ENCODE measurements at regions not wholly inside any gene's neighbourhood (a gene's known extent, or its start where the extent isn't known, plus 50 kb on each side); places are given as distances from the start of the nearest gene placed in this dataset.

GRCh38 chr9:78725503-78725902 lies 428.6 kb downstream of the PSAT1 start:
- Mint-ChIP-seq H3K36me3 (no peaks in the 10 kb centered on the region), H3K27ac (no peak overlapping the region), H3K9me3 (peaks cover 12 to 20% of the 10 kb centered on the region in 2 donors)
- DNase-seq (ENCODE audit: low spot score in 2 of 2) (no peak), ATAC-seq (no peak)

DNA sequence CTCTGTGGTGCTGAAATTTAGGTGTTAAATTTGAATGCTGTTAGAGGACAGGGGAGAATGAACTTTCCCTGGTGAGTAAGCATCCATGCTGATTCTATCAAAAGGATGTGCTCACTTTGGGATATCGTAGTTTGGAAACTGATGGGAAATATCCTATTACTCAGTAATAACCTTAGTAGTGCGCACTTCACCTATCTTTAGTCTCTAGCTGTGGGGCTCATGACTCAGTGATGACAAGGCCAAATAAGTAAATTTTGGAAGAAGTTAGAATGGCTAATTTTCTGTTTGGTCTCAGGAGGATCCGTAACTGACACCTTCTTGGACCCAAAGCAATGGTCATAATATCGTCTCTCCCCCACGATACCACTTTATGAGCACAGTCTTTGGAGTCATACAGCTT lies 448.4 kb downstream of the PSAT1 start:
- ATAC-seq: no peak
- no peak overlapping the region for H3K27ac Mint-ChIP-seq
- H3K36me3 Mint-ChIP-seq: no peaks in the 10 kb centered on the region
- peaks cover 0 to 4% of the 10 kb centered on the region in 2 donors for H3K9me3 Mint-ChIP-seq
- DNase-seq (ENCODE audit: low spot score in 2 of 2): no peak

DNA sequence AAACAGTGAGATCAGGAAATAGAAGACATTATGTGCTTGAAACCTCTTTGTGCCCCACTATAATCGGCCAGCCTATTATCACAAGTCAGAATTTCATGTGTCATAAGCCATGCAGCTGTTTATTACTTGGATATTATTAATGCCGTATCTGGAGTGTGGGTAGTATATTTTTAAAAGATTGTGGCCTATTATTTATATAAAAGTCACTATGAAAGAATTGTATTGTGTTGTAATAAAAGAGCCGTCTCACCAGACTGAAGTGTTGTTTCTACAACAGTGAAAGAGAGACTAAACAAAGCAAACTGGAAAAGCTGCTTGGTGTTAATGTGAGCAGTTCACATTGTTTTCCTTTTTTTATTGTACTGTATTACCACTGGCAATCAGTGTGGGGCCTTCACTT lies 449.1 kb downstream of the PSAT1 start:
- DNase-seq (ENCODE audit: low spot score in 2 of 2) (no peak), ATAC-seq (no peak)
- no peak overlapping the region for H3K27ac Mint-ChIP-seq
- peaks cover 0 to 4% of the 10 kb centered on the region in 2 donors for H3K9me3 Mint-ChIP-seq
- no peaks in the 10 kb centered on the region for H3K36me3 Mint-ChIP-seq

DNA sequence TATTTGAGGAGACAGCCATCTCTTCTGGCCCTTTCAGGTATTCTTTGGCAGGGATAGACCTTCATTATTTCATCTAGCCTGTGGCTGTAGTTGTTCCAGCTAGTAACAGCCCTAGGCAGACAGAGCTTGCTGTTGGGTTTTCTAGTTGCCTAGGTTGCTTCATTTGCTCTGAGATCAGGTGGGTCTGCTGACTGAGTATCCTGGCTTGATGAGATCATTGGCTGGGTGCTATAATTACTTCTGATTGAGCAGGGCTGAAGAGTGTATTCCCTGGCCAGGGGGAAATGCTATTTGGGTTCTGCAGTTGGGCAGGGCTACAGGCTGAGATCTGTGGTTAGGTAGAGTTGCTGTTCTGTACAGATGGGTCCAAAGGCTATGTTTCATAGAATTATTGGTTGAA lies 456.1 kb downstream of the PSAT1 start:
- Mint-ChIP-seq H3K36me3 (no peaks in the 10 kb centered on the region), H3K27ac (no peak overlapping the region), H3K9me3 (peaks cover 0 to 4% of the 10 kb centered on the region in 2 donors)
- ATAC-seq (no peak), DNase-seq (ENCODE audit: low spot score in 2 of 2) (no peak)

DNA sequence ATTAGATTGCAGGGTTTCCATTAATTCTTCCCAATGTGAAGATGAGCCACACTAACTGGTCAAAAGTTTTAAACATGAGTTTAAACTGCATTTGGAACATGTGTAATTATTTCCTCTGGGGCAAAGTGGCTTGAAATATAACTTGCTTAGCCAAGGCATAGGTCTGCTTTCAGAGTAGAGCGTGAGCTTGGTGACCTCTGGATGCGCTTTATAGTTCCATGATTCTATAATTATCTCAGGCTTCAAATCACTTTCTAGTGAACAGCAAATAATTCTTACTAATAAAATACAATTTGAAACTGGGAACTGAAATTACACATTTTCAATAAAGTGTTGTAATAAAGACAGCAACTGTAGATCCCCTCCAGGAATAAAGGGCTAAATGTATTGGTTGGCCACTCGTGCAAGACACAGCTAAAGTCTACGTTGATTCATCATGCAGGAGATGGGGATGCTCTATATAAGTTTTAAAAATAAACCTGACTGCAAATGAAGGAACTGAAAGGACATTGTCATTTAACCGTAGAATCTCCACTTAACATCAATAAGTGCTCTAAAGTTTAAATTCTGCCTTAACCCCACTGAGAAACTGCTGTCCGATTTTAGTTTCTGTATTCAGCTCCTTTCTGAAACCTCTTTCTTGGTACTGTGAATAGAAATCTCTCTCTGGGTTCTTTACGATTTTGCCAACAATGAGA lies 460.0 kb downstream of the PSAT1 start:
- H3K9me3 Mint-ChIP-seq: no peaks in the 10 kb centered on the region
- no peak for ATAC-seq
- no peak overlapping the region for H3K27ac Mint-ChIP-seq
- DNase-seq (ENCODE audit: low spot score in 2 of 2): no peak
- no peaks in the 10 kb centered on the region for H3K36me3 Mint-ChIP-seq

DNA sequence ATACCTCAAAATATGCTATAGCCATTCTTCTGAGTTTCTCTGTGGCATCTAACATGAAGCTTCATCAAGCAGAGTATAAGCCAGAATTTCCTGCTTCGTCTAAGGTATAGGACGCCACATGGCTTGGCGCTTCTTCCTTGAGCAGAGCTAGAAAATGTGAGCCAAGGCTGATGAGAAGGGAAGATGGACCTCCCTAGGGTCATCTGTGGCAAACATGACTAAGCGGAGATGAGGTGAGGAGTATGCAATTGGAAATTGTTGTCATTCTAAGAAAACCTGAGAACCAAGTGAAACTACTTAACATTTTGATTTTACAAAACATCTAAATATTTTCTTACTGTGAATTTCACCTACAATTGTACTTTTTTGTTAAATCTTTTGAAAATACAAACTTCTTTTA lies 466.5 kb downstream of the PSAT1 start:
- Mint-ChIP-seq H3K9me3 (peaks cover 0 to 6% of the 10 kb centered on the region in 2 donors), H3K36me3 (no peaks in the 10 kb centered on the region), H3K27ac (no peak overlapping the region)
- ATAC-seq (no peak), DNase-seq (ENCODE audit: low spot score in 2 of 2) (no peak)

GRCh38 chr9:78765861-78766260 lies 468.9 kb downstream of the PSAT1 start:
- Mint-ChIP-seq H3K27ac (no peak overlapping the region), H3K9me3 (peaks cover 0 to 6% of the 10 kb centered on the region in 2 donors), H3K36me3 (no peaks in the 10 kb centered on the region)
- ATAC-seq (no peak), DNase-seq (ENCODE audit: low spot score in 2 of 2) (no peak)

GRCh38 chr9:78767490-78767889 lies 470.6 kb downstream of the PSAT1 start:
- DNase-seq (ENCODE audit: low spot score in 2 of 2) (no peak), ATAC-seq (no peak)
- H3K27ac Mint-ChIP-seq: no peak overlapping the region
- peaks cover 0 to 6% of the 10 kb centered on the region in 2 donors for H3K9me3 Mint-ChIP-seq
- no peaks in the 10 kb centered on the region for H3K36me3 Mint-ChIP-seq

DNA sequence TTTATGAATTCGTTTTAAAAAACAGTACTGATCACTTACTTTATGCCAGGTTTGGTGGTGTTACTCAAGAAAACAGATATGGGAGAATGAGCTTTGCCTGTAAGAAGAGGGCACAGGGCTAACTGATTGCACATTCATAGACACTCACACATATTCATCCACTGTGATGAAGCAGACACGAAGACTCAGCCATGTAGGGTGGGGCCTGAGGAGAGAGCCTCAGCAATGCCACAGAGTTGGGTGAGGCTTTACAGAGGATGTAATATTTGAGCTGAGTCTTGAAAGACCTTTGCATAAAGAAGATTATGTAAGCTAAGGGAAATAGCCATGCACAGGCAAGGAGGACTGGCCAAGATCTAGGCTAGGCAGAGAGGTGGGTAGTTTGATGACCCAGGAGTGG lies 472.8 kb downstream of the PSAT1 start:
- H3K36me3 Mint-ChIP-seq: no peaks in the 10 kb centered on the region
- peaks cover 0 to 6% of the 10 kb centered on the region in 2 donors for H3K9me3 Mint-ChIP-seq
- no peak overlapping the region for H3K27ac Mint-ChIP-seq
- no peak for ATAC-seq
- no peak for DNase-seq (ENCODE audit: low spot score in 2 of 2)

GRCh38 chr9:78775211-78775610 lies 478.3 kb downstream of the PSAT1 start:
- no peaks in the 10 kb centered on the region for H3K36me3 Mint-ChIP-seq
- DNase-seq (ENCODE audit: low spot score in 2 of 2) (no peak), ATAC-seq (no peak)
- H3K27ac Mint-ChIP-seq: no peak overlapping the region
- H3K9me3 Mint-ChIP-seq: peaks cover 0 to 5% of the 10 kb centered on the region in 2 donors

- ATAC-seq (no peak), DNase-seq (ENCODE audit: low spot score in 2 of 2) (no peak)
- Mint-ChIP-seq H3K36me3 (no peaks in the 10 kb centered on the region), H3K9me3 (peaks cover 0 to 5% of the 10 kb centered on the region in 2 donors), H3K27ac (no peak overlapping the region)
These were observed 478.9 kb downstream of the PSAT1 start for GRCh38 chr9:78775696-78776295.

DNA sequence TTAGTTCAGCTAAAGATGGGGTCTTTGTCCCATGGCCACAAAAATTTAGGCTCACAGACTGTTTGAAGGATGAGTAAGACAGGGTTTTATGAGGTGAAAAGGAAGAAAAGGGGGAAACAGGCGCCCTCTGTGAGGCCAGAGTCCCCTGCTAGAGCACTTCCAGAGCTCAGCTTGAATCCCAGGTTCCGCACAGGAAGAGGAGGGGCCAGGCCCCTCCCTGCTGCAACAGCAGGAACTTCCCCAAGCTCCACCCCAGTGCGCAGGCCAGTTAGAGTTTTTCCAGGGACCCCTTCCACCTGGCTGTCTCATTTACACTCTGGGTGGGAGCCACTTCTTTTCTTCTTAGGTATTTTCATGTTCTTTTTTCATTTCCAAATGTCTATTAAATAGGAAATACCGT lies 480.8 kb downstream of the PSAT1 start:
- Mint-ChIP-seq H3K27ac (no peak overlapping the region), H3K9me3 (peaks cover 0 to 5% of the 10 kb centered on the region in 2 donors), H3K36me3 (no peaks in the 10 kb centered on the region)
- ATAC-seq: no peak
- DNase-seq (ENCODE audit: low spot score in 2 of 2): no peak

GRCh38 chr9:78778318-78778717 lies 481.4 kb downstream of the PSAT1 start:
- peaks cover 0 to 5% of the 10 kb centered on the region in 2 donors for H3K9me3 Mint-ChIP-seq
- no peak for DNase-seq (ENCODE audit: low spot score in 2 of 2)
- H3K27ac Mint-ChIP-seq: no peak overlapping the region
- H3K36me3 Mint-ChIP-seq: no peaks in the 10 kb centered on the region
- no peak for ATAC-seq

DNA sequence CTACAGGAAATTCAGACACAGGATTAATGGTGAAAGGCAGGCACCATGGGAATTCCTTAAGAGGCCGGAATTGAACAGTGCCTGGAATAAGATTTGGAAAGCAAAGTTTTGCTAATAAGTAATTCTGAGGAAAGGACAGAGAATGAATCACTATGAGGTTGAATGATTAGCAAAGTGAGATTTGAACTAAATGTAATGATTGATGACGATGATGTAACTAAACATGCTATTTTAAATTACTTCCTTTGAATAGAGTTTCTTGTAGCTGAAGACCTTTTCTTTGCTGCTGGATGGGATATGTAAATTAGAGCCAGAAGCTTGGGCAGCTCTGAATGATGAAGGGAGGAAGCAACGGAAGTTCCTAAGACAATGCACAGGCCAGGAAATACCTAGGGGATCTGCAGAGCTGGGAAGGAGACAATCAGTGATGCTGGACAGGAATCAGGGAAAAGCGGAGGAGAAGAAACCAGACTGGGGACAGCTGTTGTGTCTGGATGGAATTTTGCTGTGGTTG lies 482.0 kb downstream of the PSAT1 start:
- DNase-seq (ENCODE audit: low spot score in 2 of 2) (no peak), ATAC-seq (no peak)
- H3K27ac Mint-ChIP-seq: no peak overlapping the region
- H3K9me3 Mint-ChIP-seq: peaks cover 0 to 5% of the 10 kb centered on the region in 2 donors
- no peaks in the 10 kb centered on the region for H3K36me3 Mint-ChIP-seq

- DNase-seq (ENCODE audit: low spot score in 2 of 2) (no peak), ATAC-seq (no peak)
- H3K9me3 Mint-ChIP-seq: peaks cover 0 to 5% of the 10 kb centered on the region in 2 donors
- no peak overlapping the region for H3K27ac Mint-ChIP-seq
- no peaks in the 10 kb centered on the region for H3K36me3 Mint-ChIP-seq
These were observed 484.8 kb downstream of the PSAT1 start for GRCh38 chr9:78781681-78782080.

DNA sequence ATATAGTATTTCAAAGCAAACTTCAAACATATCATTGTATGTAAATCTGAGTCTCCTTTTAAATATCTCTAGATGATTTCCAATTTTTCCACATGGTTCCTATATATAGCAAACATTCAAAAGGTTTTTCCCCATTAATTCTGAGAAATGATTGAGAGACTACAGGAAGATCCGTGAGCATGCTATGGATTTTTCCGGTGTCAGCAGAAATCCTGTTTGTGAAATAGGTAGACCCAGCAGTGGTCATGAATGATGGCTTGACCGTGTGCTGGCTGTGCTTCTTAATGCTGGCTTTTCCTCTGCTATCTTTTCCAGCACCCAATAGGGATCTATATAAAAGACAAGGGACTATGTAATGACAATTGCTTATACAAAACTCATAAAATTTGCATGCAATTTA lies 485.3 kb downstream of the PSAT1 start:
- DNase-seq (ENCODE audit: low spot score in 2 of 2) (no peak), ATAC-seq (no peak)
- H3K36me3 Mint-ChIP-seq: no peaks in the 10 kb centered on the region
- peaks cover 0 to 5% of the 10 kb centered on the region in 2 donors for H3K9me3 Mint-ChIP-seq
- no peak overlapping the region for H3K27ac Mint-ChIP-seq

GRCh38 chr9:78782858-78783257 lies 485.9 kb downstream of the PSAT1 start:
- Mint-ChIP-seq H3K9me3 (peaks cover 0 to 5% of the 10 kb centered on the region in 2 donors), H3K27ac (no peak overlapping the region), H3K36me3 (no peaks in the 10 kb centered on the region)
- DNase-seq (ENCODE audit: low spot score in 2 of 2) (no peak), ATAC-seq (no peak)

DNA sequence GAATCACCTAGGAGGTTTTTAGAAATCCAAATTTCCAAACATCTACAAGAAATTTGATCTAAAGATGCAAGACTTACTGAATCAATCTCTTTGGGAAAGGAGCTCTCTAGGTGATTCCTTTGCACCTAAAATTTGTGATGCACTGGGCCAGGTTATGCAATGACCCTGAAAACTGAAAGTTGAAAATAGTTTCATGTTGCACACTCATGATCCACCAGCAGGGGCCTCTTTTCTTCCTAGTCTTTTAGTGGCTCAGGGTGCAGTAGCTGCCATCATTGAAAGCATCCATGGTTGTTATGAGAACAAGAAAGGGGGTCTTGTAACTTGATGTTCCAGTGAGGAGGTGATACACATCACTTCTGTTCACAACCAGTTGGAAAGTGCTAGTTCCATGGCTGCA lies 486.8 kb downstream of the PSAT1 start:
- H3K9me3 Mint-ChIP-seq: peaks cover 0 to 5% of the 10 kb centered on the region in 2 donors
- no peak for DNase-seq (ENCODE audit: low spot score in 2 of 2)
- ATAC-seq: no peak

More for the DNA sequence above, 486.8 kb downstream of the PSAT1 start:
- H3K36me3 Mint-ChIP-seq: no peaks in the 10 kb centered on the region
- no peak overlapping the region for H3K27ac Mint-ChIP-seq
